GM19397 (cell line): ENCODE measurements at regions not wholly inside any gene's neighbourhood (a gene's known extent, or its start where the extent isn't known, plus 50 kb on each side); places are given as distances from the start of the nearest gene placed in this dataset.

Experiments used
- ATAC-seq: cut with Tn5 transposase; IDR thresholded peaks from one replicate; pipeline ENCODE4 v1.9.1; 2021; ENCODE audit warnings: mild to moderate bottlenecking, moderate library complexity; ENCODE audit not compliant: unreplicated experiment

DNA sequence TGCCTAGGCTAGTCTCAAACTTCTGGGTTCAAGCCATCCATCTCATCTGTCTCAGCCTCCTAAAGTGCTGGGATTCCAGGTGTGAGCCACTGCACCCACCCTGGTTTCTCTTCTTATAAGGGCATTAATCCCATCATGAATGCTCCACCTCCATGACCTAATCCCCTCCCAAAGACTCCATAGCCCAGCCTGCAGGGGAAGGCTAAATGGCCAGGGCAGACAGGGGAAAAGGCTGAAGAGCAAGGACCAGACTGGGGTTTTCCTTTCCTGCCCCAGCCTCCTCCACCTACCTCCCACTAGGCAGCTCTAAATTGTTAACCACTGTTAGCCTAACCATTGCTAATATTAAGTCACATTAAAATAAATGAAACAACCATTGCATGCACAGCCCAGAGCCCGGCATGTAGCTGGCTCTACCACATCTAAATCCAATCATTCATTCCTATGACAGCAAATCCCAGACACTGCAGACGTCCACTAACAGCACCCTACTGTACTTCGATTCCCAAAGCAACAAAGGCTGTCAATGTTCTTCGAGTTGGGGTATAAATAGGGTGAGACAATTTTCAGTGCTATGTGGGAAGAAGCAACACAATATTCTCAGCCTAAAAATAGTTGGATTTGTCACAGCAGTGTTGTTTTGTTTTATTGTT is 243.2 kb upstream of the ARID1B start:
- no peak for ATAC-seq

DNA sequence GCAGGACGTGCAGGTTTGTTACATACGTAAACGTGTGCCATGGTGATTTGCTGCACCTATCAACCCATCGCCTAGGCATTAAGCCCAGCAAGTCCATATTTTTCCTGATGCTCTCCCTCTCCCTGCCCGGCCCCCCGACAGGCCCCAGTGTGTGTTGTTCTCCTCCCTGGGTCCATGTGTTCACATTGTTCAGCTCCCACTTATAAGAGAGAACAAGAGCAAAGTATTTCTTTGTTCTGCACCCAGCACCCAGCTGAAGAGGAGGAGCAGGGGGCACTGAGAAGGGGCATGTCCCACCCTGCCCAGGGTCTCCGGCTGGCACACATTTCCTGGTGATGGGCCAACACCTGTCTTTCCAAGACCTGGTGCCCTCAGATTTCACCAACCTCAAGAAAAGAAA is 251.1 kb upstream of the ARID1B start:
- ATAC-seq, result no peak

DNA sequence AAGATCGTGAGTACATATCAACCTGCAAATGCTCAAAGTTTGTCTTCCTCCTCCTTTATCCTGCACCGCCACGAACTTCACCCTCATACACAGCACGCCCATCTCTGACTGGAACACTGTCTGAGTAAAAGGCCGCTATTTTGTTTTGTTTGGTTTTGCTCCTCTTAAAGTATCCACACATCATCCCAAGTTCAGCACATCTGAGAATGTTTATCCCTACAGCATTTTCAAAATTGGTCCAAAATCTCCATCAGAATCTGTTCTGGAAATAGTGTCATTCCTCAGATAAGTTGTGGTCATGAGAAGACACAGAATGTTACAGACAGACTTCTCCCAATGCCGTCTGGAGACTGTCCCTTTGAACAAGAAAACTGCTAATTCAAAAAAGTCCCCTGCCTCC is 251.6 kb upstream of the ARID1B start:
- no peak for ATAC-seq

DNA sequence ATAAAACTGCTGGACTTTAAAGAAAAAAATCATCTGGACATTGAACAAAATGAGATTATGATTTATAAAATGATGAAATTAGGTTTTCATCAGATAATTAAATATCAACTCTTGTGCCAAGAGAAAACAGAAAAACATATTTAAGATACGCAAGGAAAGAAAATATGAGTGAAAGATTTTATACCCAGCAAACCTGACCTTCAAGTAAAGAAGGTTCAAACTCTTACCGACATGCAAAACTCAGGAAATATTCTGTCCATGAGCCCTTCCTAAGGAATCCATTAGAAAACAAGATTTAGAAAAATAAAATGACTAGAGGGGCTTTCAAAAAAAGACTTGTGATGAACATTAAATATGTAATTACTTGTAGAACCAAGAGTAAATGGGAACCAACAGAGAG is 257.2 kb upstream of the ARID1B start:
- ATAC-seq, result no peak

DNA sequence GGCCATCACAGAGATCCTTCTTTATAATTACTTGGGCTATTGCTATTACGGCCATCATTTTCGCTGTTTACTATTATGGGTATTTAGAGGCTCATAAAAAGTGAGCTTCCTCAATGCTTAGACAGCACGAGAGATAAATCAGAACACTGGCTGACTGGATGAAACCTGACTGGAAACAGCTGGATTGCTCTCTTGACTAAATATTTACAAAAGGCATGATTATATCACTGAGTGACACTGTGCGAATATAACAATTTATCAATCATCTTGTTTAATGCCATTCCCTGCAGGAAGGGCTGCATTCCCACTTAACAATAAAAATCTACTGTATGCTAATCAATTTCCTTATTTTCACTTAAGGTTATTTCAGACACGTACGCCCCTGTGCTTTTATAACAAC is 260.1 kb upstream of the ARID1B start:
- no peak for ATAC-seq

DNA sequence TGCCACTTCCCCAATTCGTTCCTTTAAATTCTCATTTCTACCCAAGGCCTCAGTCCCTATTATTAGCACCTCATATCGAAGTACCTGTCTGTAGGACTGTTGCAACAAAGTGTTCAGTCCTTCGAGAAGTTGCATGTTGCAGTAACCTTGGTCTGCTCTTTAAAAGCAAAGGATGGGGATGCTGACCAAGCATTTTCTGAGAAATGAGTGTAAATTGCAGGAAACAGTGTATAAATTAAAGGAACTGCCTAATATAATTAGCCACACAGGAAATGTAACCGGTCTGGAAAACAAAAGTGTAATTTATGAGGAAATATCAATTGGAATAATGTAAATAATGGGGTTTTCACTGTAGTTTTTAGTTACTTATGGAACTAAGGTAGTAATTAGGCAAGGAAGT is 261.9 kb upstream of the ARID1B start:
- ATAC-seq, result no peak

DNA sequence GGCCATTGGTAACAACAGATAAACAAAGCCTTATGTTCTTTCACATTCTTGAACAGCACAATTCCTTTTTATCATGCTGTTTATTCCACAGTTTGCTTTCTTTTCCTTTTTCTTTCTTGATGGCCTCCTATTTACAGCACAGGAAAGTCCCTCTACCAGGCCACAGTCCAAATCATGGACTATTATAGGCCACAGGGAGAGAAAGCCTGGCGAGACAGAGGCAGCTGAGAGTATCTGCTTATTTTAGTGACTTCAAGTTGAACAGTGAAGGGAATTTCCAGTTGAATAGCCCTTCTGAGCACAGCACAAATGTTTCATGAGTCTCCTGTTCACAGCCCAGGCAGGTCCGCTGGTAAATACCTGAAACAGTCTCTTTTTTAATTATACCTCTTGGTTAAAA is 263.7 kb upstream of the ARID1B start:
- ATAC-seq, result no peak

DNA sequence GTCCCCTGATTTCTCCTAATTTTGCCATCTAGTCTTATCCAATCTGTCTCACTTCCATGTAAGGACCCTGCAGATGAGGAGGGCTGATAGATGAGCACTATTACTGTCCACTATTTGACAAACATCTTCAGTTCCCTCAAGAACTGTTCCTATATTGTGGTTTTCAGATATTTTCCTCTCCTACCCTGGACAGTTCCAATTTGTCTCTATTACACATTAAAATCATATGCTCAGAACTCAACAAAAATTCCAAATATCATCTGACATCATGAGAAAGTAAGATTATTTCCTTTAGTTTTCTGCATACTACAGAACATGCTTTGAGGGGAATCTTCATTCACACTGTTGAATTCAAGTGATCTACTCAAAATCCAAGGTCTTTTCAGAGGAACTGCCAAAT is 265.6 kb upstream of the ARID1B start:
- ATAC-seq, result no peak

DNA sequence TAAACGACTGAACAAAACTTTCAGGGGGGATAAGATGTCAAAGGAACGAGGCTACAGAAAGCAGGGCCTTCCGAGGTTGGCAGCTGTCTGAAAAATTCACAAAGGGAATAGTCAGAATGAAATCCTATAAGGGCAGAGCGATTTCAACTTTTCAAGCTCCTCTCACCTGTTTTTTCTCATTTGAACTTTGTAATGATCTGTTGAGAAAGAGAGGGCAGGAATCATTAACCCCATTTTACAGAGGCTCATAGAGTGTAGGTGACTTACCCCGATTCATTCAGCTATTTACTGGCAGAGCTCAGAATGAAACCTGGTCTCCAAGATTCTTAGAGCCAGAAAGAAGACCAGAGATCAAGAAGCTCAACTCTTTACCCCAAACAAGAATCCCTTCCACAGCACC is 266.1 kb upstream of the ARID1B start:
- no peak for ATAC-seq

DNA sequence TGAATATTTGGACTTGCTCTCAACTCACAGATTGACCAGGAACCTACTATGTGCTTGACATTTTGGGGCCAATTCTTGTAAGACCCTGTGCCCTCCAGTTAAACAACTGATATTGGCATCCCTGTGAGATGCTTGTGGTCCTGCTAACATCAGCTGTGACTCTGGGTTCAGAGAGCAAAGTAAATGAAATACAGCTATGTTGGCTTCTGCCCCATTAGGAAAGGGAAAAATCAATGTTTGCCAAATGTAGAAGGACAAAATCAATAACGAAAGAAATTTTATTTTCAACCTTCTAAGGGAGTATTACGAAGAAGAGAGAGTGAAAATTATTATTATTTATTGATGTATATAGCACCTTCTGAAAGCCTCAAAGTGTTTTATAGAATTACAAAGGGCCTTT is 266.9 kb upstream of the ARID1B start:
- ATAC-seq, result no peak

DNA sequence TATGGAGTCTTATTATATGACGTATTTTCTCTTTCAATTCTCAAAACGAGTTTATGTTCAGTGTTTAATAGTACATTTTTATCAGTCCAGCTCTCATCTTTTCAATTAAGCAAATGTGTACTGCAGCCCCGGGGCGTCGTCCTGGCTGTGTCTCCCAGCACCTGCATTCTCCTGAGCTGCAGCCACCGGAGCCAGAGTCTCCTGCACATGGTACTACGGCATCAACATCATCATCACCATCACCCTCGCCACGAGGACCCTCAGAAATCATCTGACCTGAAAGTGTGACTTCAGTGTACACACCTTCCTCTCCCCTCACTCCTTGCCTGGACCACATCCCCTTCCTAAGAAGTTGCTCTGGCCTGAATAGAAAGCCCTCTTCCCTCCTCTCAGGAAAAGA is 267.7 kb upstream of the ARID1B start:
- no peak for ATAC-seq

DNA sequence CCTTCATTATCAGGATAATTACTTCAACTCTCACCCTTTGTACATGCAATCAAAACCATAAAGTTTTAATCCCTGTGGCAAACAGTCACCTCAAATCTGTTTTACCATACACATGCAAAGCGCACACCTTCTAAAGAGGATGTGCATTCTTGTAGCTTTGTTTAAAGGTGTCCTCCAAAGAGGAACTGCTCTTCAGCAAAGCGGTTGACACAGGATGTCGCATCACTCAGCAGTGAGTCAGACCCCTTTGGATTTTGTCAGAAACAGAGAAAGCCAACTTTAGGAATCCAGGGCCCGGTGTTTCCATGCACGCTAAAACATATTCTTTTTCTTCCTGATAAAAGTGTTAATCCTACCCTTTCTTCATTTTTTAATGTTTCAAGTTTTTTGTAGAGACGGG is 268.3 kb upstream of the ARID1B start:
- no peak for ATAC-seq

DNA sequence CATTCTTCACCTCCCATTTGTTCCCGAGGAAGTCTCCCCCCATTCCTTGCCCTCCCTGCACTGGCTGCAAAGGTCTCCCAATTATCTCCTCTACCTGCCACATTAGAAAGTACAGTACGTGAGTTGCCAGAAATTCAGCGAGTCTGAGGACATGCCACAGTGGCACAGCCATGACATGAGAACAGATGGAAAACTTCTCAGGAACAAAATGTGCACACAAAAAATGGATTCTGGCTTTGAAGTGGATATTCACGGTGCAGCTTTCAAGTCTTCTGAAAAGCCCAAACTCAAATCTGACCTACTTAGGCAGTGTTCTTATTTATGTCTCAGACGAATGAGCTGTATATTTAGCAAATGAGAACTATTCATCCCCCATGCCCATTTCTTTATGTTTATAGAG is 269.1 kb upstream of the ARID1B start:
- no peak for ATAC-seq

DNA sequence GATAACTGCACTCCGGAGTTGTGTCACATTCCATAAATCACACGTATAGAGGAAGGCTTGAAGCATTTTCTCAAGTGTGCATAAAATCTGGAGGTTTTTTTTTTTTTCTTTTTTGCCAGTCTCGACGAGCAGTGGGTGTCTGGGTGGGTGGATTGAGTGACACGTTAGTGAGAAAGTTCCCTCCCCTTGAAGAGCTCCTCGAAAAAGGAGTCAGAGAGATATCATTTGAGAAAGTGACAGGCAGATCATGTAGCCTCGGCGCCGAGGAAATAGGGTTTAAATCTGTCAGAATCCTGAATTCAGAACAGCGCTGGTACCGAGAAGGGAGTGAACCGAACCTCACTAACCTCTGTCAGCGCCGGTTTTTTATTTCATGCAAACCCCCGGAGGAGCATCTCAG is 269.5 kb upstream of the ARID1B start:
- no peak for ATAC-seq

DNA sequence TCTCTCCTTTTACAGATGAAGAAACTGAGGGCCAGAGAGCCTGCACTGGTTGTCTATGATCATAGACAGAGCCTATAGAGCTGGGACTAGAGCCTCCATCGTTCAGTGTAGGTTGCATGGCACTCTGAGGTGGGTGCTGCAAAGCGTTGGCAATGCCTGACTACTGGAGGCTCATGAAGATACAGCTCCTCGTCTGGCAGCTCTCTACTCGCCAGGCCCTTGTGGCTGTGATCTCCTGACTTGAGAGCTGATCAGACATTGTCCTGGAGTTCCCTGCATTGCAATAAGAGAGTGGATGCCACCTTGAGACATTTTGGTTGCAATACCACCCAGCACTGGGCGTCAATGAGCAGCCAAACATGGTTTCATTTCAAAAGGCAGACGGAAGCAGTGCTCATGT is 270.1 kb upstream of the ARID1B start:
- no peak for ATAC-seq

DNA sequence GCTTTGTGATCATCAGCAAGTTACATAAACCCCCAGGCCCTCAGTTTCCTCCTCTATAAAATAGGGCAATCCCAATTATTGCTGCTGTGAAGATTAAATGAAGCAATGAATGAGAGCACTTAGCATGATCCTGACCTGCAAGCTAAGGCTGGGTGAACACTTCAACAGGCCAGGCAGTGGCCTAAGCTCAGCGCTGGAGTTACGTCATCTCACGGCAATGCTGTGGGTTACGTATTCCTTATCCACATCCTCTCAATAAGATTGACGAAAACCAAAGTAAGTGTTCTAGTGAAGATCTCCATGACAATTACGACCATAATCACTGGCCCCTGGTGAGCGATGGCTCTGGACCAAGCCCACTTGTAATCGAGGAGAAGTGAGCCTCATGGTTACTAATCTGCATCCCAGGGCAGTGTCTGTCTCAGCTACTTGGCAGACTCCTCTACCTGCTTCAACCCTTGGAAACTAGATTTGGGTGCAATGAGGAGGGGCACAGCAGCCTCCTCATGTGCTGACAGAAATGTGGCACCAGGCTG is 274.1 kb upstream of the ARID1B start:
- ATAC-seq, result no peak

DNA sequence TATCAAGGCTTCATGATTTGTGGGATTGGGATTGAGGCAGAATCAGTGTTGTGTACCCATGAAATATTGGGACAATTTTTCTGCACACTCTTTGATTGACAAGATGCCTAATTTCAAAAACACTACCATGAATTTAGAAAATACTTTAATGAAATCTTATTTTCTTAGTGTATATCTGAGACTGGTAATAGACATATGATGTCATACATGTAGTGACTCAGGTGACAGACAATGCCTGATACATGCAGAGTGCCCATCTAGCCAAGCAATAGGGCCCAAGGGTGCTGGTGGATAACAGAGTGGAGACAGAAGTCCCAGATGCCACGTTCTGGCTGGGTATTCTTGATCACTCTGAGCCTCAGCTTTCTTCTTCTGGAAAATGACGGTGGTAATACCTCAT is 279.6 kb upstream of the ARID1B start:
- ATAC-seq, result no peak

DNA sequence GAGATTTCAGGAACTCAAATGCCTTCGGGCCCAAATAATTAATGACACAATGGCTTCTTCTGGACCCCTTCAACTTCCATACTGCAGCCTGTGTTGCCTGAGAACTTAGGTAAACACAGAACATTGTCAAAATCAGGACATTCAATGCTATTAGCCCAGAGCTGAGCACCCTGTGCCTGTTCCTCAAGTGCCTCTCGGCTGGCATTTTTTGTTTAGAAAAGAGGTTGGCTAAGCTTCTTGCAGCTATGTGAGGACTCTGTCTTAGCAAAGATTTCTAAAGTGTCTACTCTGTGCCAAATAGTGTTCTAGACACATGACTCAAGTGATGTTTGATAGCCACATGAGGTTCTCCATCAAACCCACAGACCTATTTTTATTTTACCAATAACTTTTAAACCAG is 289.3 kb upstream of the ARID1B start:
- ATAC-seq, result no peak

DNA sequence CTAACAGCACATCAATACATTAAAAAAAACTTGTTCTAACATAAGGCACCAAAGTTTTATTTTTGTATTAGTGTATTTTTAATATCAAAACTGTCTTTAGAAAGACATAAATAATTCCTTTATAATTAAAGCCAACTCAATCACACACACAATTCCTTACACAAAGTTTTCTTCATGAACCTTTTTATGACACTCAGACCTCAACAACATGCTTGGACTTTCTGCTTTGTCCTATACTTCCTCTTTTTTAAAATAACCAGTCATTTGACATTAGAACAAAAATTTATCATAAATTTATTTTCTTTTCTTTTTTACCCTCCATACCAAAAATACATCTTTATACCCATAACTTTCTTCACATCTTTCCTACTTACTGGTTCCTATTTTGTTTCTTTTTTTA is 292.0 kb upstream of the ARID1B start:
- ATAC-seq, result no peak

DNA sequence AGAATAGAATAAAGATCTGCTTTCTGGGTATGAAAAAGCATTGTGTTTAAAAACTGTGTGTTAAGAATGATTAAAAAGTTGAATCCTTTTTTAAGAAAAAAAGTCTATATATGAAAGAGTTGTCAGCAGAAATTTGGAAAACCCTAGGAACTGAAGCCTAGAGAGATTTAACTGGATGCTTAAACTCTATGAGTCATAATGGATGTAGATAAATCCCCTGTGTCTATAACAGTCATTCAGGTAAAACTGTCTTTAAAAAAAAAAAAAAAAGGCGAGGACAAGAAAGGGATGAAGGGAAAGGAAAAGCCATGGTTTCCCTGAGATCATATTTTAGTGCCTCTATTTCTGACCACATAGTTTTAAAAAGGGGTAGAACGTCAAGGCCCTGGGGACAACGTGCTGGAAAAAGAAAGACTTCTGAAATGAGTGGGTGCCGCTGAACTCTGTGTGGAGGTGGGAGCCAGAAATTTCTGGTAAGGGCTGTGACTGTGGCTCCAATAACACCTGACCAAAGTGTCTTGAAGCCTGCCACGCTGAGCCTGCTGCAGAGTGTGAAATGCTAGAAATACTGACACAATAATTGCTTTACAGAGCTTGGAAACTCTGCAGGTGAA is 302.6 kb upstream of the ARID1B start:
- ATAC-seq, result no peak

DNA sequence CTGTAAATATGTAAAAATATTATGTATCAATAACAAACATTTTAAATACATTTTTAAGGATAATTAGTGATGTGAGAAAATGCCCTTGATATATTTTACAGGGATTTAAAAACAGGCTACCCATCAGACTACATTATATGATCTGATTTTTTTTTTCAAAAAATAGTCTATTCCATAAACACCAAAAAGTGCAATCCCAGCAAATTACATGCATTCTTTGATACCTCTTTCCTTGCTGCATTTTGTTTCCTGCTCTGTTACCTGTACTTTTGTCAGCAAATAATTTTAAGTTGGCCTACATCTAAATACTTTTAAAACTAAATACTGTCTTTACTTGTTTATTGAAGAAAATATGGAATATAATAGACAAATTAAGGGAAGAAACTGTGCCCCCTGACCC is 306.2 kb upstream of the ARID1B start:
- no peak for ATAC-seq

DNA sequence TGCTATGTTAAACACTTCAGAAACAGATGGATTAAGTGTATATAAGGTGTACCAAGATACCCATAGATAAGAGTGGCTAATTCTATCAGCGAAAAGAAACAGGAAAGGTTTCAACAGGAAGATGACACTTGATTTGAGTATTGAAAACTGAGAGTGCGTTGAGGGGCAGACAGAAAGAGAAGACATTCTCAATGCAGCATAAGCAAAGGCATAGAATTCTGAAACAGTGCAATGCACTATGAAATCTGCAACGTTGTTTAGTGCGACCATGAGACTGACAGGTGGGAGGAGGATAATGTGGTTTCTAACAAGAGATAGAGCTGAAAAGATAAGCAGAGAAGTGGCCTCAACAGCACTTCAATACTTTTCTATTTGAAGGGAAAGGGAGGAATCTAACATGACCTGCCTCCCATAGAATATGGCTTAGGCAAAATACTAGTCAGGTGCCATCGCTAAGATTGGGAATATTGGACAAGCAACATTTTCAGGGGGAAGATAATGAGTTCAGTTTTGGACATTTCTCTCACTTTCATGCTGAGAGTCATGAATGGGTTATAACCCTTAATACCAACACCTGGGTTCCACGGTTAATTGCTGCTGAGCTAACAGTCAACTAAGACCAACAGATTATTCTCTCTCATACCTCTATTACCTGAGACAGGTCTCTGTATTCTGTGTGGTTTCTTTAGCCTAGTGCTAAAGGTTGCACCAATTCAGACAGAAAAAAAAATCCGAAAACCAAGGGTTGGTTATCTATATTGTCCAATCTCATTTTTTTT is 312.9 kb upstream of the ARID1B start:
- no peak for ATAC-seq
